Loucy (cell line): ENCODE measurements at regions not wholly inside any gene's neighbourhood (a gene's known extent, or its start where the extent isn't known, plus 50 kb on each side); places are given as distances from the start of the nearest gene placed in this dataset.

Experiments used
- CTCF ChIP-seq: fragments of 200-600 bp; sonication (generic); conservative IDR thresholded peaks from 2 replicates; pipeline ENCODE4 v1.5.1; 2014; ENCODE audit warnings: mild to moderate bottlenecking, antibody characterized with exemption, low read length
- EZH2phosphoT487 ChIP-seq: fragments of 200-600 bp; IDR thresholded peaks from 2 replicates; pipeline ENCODE4 v1.6.1; 2018; ENCODE audit warnings: antibody characterized with exemption, mild to moderate bottlenecking, moderate library complexity, borderline replicate concordance

DNA sequence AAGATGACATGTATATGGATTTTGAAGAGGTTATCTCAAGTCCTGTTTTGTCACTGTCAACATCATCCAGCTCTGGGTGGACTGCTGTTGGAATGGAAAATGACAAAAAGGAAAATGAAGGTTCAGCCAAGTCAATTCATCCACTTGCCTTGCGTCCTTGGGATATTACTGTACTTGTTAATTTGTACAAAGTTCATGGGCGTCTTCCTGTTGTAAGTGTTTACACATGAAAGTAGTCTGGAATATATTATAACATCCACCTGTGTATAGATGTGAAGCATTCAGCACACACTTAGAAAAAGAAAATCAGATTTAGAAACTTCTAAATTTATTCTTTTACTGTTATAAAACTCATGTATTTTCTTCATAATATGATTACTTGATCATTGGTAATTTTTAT is 67.2 kb downstream of the BLTP1 start:
- TF ChIP-seq CTCF (no peak), EZH2phosphoT487 (no peak)
